HG03442 (cell line): ENCODE measurements at regions not wholly inside any gene's neighbourhood (a gene's known extent, or its start where the extent isn't known, plus 50 kb on each side); places are given as distances from the start of the nearest gene placed in this dataset.

Source experiments
- ATAC-seq: cut with Tn5 transposase; IDR thresholded peaks from one replicate; pipeline ENCODE4 v1.9.1; 2021; ENCODE audit warnings: mild to moderate bottlenecking, moderate library complexity; ENCODE audit not compliant: unreplicated experiment

GRCh38 chr2:217629347-217629746 is 373.4 kb downstream of the TNS1 start:
- ATAC-seq = no peak

GRCh38 chr2:217628061-217628460 is 374.7 kb downstream of the TNS1 start:
- no peak for ATAC-seq

DNA sequence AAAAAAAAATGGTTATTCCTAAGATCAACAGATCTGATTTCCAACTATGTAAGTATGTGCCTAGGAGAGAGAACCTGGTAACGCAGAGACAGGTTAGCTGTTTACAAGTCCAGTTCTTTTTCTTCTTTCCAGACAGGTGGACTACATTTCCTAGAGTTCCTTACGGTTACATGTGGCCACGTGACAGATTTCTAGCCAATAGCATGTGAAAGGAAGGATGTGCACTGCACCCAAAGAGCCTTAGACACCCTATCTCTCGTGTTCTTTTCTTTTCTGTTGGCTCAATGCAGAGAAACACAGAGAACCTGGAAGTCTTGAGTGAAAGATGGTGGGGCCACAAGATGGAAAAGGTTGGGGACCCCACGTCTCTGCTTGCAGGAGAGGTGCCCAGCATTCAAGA is 375.9 kb downstream of the TNS1 start:
- no peak for ATAC-seq

- no peak for ATAC-seq
Observed at GRCh38 chr2:217625557-217626169, 377.1 kb downstream of the TNS1 start.

GRCh38 chr2:217623281-217623912 is 379.4 kb downstream of the TNS1 start:
- no peak for ATAC-seq

DNA sequence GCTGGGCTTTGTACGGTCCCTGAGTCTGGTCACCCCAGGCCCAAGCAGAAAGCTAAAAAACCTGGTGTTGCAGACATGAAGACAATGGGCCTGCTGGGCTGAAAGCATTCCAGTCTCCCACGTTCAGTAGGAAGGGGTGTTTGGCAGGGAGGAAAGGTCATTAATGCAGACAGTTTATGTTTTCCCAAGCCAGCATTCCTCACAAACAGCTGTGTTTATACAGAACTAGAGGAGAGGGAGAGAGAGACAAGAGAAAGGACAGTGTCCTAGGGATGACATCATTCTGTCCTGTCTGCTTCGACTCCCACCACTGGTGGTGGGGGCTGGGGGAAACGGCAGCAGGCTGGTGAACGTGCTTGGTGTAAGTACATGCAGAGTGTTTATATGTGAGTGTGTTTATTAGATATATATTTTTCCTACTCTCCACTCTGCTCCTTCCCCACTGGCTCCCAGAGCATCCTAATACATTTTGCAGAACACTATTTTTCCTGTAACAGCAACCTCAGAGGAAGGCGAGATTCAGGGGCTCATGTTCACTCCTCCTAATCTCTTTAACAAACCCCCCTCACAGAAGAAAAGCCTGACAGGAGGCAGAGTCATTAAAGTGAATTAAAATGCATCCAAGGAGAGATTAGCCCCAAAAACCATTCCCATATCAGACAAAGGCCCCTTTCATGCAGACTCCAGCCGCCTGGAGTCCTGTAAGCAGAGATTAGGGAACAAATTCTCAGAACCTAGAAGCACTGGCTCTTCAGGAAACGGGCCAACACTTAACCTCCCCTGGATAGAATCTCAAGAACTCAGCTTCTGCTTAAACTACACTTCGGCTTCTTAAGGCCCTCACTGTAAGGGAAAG is 380.4 kb downstream of the TNS1 start:
- ATAC-seq = no peak

DNA sequence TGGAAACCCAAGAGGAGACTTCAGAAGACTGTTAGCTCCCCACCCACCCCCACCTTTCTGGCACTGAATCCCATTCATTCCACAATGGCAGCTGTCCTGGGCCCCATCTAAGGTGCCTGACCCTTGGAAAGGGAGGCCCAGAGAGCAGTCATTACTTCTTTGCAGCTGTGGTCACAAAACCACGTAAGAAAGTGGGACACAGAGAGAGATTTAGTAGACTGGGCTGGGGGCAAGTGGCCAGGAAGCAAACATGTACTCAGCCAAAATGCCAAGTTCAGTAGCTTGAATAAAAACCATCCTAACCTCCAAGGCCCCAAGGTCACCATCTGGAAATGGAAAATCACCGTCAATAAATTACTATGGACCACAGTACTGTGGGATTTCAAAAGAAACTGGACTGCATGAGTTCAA is 381.4 kb downstream of the TNS1 start:
- ATAC-seq = no peak

GRCh38 chr2:217618744-217619143 is 384.1 kb downstream of the TNS1 start:
- no peak for ATAC-seq

- no peak for ATAC-seq
Observed at GRCh38 chr2:217617616-217618022, 385.2 kb downstream of the TNS1 start.

- ATAC-seq = no peak
Observed at GRCh38 chr2:217616936-217617335, 385.9 kb downstream of the TNS1 start.

- no peak for ATAC-seq
Observed at GRCh38 chr2:217615171-217615570, 387.6 kb downstream of the TNS1 start.

DNA sequence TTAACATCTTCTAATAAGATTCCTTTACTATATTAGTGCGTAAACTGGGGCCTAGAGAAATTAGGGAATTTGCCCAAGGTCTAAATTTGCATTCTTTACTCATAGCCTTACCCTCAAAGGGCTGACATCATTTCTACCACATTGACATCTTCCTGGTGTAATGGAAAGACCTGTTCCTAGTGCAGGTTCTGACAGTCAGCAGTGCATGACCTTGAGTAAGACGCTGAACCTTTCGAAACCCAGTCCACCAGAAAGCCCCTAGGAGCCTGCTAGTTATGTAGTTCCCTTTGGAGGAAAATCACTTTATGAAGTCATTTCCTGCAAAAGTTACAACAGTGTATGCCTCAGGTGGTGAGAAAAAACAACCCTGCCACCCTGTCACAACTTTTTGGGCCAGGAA is 388.3 kb downstream of the TNS1 start:
- ATAC-seq = no peak

GRCh38 chr2:217614096-217614495 is 388.7 kb downstream of the TNS1 start:
- ATAC-seq = no peak

DNA sequence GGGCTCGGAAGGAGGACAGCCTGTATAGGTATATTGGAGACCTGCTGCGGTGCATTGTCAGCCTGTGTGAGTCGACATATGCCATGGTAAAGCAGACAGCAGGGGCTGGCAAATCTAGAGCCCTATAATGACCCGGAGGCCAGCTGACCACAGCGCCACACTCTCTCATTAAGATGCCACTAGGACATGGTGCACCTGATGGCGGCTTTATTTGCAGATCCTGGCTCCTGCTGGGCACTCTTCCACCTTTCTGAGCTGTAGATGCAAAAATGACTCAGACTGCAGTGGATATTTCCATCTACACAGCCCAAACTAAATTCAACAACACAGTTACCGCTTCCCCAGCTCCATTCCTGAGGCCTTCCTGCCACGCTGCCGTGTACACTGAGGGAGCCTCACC is 389.9 kb downstream of the TNS1 start:
- no peak for ATAC-seq

DNA sequence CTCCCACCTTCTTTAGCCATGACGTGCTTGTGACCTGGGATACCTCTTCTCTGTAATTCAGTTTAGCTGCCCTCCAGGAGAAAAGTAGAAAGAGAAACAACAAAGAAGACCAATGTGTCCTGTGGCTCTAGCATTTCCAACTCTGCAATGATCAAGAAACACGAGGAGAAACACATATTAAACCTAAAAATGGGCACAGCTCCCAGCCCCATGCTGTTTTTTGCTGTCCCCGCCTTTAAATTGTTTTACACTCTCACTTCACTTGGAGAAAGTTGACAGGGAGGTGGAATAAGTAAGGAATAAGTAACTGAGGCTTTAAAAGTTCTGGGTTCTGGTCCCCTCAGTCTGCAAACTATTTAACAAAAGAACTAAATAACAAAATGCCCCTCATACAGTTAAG is 390.6 kb downstream of the TNS1 start:
- ATAC-seq = no peak

DNA sequence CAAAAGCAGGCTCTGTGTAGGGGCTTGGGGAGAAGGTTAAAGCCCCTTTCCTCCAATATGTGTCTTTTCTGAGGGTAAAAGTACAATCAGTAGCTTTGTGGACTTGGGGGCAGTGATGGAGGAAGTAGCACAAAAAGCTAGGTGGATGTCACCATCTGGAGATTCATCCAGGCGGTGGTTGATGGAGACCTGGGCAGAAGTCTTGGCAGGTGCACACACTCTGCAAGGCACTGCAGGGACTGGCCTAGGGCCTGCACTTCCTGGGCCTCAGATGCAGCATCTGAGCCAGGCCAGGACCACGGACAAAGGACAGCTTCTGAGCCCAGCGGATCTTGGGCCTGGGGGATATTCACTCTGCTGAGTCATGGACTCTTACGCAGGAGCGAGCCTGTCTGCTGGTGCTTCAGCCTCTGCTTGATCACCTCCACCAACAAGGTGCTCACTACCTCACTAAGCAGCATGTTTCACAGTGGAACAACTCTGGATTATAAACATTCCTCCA is 391.1 kb downstream of the TNS1 start:
- no peak for ATAC-seq

GRCh38 chr2:217611056-217611455 is 391.7 kb downstream of the TNS1 start:
- ATAC-seq = no peak

- ATAC-seq = peak; percentile 69
Observed at GRCh38 chr2:217610401-217610814, 392.4 kb downstream of the TNS1 start.

DNA sequence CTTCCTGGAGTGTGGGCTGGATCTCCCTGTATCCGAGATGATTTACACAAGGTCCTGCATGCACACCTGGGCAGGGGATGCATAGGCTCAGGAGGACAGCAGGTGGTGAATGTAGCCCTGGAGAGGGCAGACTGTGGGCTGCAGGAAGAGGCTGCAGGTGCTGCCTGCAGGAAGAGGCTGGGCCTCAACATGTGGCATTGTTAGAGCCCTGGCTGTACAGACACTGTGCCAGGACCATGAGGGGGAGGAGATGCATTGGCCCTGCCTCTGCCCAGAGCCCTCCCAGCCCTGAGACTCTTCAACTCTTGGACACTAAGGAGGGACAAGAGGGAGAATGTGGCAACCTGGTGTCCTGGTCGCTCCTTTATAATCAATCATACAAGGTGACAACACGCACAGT is 392.8 kb downstream of the TNS1 start:
- ATAC-seq = peak; percentile 10

DNA sequence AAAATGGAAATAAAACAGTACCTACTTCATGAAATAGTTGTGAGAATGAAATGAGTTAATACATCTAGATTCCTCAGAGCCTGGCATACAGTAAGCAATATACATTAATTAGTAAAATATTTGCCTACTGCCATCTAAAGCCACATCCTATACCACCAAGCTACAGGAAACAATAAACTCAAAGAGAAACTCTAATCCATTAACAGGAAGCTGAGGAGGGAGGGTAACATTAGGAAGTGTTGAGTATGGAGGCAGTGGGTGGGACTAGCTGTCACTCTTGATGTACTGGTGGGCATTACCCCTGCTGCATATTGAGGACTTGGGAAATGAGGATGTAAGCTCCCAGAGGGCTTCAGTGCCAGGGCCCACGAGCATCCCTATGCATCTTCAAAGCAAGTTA is 396.5 kb downstream of the TNS1 start:
- no peak for ATAC-seq

- ATAC-seq = no peak
Observed at GRCh38 chr2:217604527-217605194, 398.1 kb downstream of the TNS1 start.
